WERI-Rb-1 (cell line): ENCODE measurements at regions not wholly inside any gene's neighbourhood (a gene's known extent, or its start where the extent isn't known, plus 50 kb on each side); places are given as distances from the start of the nearest gene placed in this dataset.
"Not testable (repeated sequence)": the region's sequence is repeated elsewhere in the genome, so short reads cannot be mapped to it uniquely, and the experiment has no call there.

Experiments used
- DNase-seq: peaks from one replicate; pipeline ENCODE4 v3.0.0-alpha.2; 2020
- H3K27ac ChIP-seq: fragments of 250-450 bp; sonication (Bioruptor Pico); 2 replicates; pipeline ENCODE4 v1.5.1; 2020; ENCODE audit warnings: mild to moderate bottlenecking, moderate library complexity
- H3K27me3 ChIP-seq: fragments of 250-450 bp; sonication (Bioruptor Pico); 2 replicates; pipeline ENCODE4 v1.5.1; 2021; ENCODE audit warnings: mild to moderate bottlenecking, low read depth, moderate library complexity; ENCODE audit not compliant: insufficient read depth, severe bottlenecking
- H3K36me3 ChIP-seq: fragments of 250-450 bp; sonication (Bioruptor Pico); 2 replicates; pipeline ENCODE4 v1.5.1; 2020; ENCODE audit warnings: mild to moderate bottlenecking, moderate library complexity
- H3K4me3 ChIP-seq: 2 replicates; pipeline ENCODE4 v1.5.1; 2011; ENCODE audit warnings: low read depth, mild to moderate bottlenecking, control low read depth, low read length
- H3K9me3 ChIP-seq: fragments of 250-450 bp; sonication (Bioruptor Pico); 2 replicates; pipeline ENCODE4 v1.5.1; 2021; ENCODE audit warnings: mild to moderate bottlenecking, moderate library complexity; ENCODE audit not compliant: severe bottlenecking
- CTCF ChIP-seq: IDR thresholded peaks from 2 replicates; pipeline ENCODE4 v1.5.1; 2011; ENCODE audit warnings: low read depth, mild to moderate bottlenecking, control low read depth, inconsistent platforms, low read length

- not testable (repeated sequence) for H3K9me3 ChIP-seq, DNase-seq
- peaks cover 18% of the 10 kb centered on the region for H3K27me3 ChIP-seq
These were observed 274.2 kb downstream of the POTED start for GRCh38 chr21:13883641-13884395.

GRCh38 chr21:13877503-13877902, 267.9 kb downstream of the POTED start:
- not testable (repeated sequence) for H3K36me3 ChIP-seq, H3K4me3 ChIP-seq, DNase-seq, H3K27ac ChIP-seq, H3K9me3 ChIP-seq
- peaks cover 43% of the 10 kb centered on the region for H3K27me3 ChIP-seq

More at GRCh38 chr21:13883641-13884395, 274.2 kb downstream of the POTED start:
- not testable (repeated sequence) for H3K36me3 ChIP-seq, H3K27ac ChIP-seq, H3K4me3 ChIP-seq

GRCh38 chr21:13876999-13877398, 267.4 kb downstream of the POTED start:
- H3K4me3 ChIP-seq, DNase-seq, H3K27ac ChIP-seq, H3K9me3 ChIP-seq, H3K36me3 ChIP-seq: not testable (repeated sequence)
- H3K27me3 ChIP-seq: peaks cover 45% of the 10 kb centered on the region

- H3K27me3 ChIP-seq: peaks cover 38% of the 10 kb centered on the region
- not testable (repeated sequence) for H3K4me3 ChIP-seq, H3K27ac ChIP-seq, H3K36me3 ChIP-seq, H3K9me3 ChIP-seq, DNase-seq
These were observed 264.4 kb downstream of the POTED start for GRCh38 chr21:13874001-13874400.

GRCh38 chr21:13854638-13855037, 245.1 kb downstream of the POTED start:
- Histone ChIP-seq H3K4me3 (no peak overlapping the region), H3K27me3 (peaks cover 2% of the 10 kb centered on the region), H3K27ac (no peak overlapping the region), H3K9me3 (no peaks in the 10 kb centered on the region), H3K36me3 (no peaks in the 10 kb centered on the region)
- no peak for TF ChIP-seq CTCF
- no peak for DNase-seq

GRCh38 chr21:13850808-13851207, 241.2 kb downstream of the POTED start:
- not testable (repeated sequence) for H3K4me3 ChIP-seq, DNase-seq, H3K9me3 ChIP-seq, H3K36me3 ChIP-seq, H3K27me3 ChIP-seq, H3K27ac ChIP-seq

- H3K9me3 ChIP-seq, H3K27me3 ChIP-seq, DNase-seq: not testable (repeated sequence)
These were observed 239.9 kb downstream of the POTED start for GRCh38 chr21:13849489-13849888.

GRCh38 chr21:13846718-13847117, 237.1 kb downstream of the POTED start:
- not testable (repeated sequence) for H3K9me3 ChIP-seq, H3K27me3 ChIP-seq, H3K36me3 ChIP-seq, H3K4me3 ChIP-seq, DNase-seq, H3K27ac ChIP-seq

More at GRCh38 chr21:13849489-13849888, 239.9 kb downstream of the POTED start:
- not testable (repeated sequence) for H3K27ac ChIP-seq, H3K4me3 ChIP-seq, H3K36me3 ChIP-seq

- not testable (repeated sequence) for H3K9me3 ChIP-seq, H3K27me3 ChIP-seq, DNase-seq, H3K4me3 ChIP-seq, H3K27ac ChIP-seq, H3K36me3 ChIP-seq
These were observed 235.0 kb downstream of the POTED start for GRCh38 chr21:13844574-13844973.

GRCh38 chr21:13843081-13843480, 233.5 kb downstream of the POTED start:
- not testable (repeated sequence) for H3K27me3 ChIP-seq, DNase-seq, H3K4me3 ChIP-seq, H3K27ac ChIP-seq, H3K36me3 ChIP-seq, H3K9me3 ChIP-seq

- DNase-seq, H3K36me3 ChIP-seq, H3K4me3 ChIP-seq, H3K27ac ChIP-seq, H3K9me3 ChIP-seq, H3K27me3 ChIP-seq: not testable (repeated sequence)
These were observed 218.1 kb downstream of the POTED start for GRCh38 chr21:13827666-13828065.
